ENCODE measurements at regions not wholly inside any gene's neighbourhood (a gene's known extent, or its start where the extent isn't known, plus 50 kb on each side); places are given as distances from the start of the nearest gene placed in this dataset.

DNA sequence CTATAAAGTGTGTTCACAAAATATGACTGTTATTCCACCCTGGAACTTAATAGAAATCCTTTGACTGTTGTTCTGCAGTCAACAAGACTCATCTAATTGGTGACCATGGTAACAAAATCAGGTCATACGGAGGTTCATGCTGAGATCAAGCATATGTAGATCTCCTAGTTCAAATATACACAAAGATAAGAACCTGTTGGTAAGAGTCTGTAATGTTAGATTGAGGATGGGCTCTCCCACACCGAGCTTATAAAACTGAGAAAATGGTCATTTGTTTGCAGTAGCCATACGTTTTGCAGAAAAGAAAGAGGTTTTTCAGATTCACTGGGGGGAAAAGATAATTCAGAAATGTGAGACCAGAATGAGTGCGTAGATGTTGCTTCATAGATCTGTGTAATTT lies 468.1 kb downstream of the RPS6KC1 start:
- H3K4me1 ChIP-seq (ENCODE audit: insufficient read depth, low read length) = no peaks in the 10 kb centered on the region
- Mint-ChIP-seq H3K4me3 (ENCODE audit: unreplicated experiment) (no peak overlapping the region), H3K9me3 (ENCODE audit: unreplicated experiment) (peaks cover 2% of the 10 kb centered on the region), H3K36me3 (ENCODE audit: low read depth, unreplicated experiment) (no peaks in the 10 kb centered on the region), H3K4me1 (ENCODE audit: low read depth, unreplicated experiment) (no peaks in the 10 kb centered on the region), H3K27me3 (ENCODE audit: low read depth, unreplicated experiment) (no peaks in the 10 kb centered on the region), H3K27ac (ENCODE audit: unreplicated experiment) (no peak overlapping the region)
- H3K27me3 ChIP-seq (ENCODE audit: insufficient read depth, low read length) = no peaks in the 10 kb centered on the region
- DNase-seq (ENCODE audit: low read depth) (no peak), FAIRE-seq (no peak)
- H3K9me3 ChIP-seq (ENCODE audit: insufficient read depth, low read depth, low read length) = no peaks in the 10 kb centered on the region
- no peak overlapping the region for H2AFZ ChIP-seq (ENCODE audit: low read depth, low read length)
- H3K4me3 ChIP-seq (ENCODE audit: insufficient read depth, low read depth, low read length) = no peak overlapping the region
- H3K9ac ChIP-seq (ENCODE audit: low read length) = no peak overlapping the region
- H3K4me2 ChIP-seq (ENCODE audit: low read length) = no peak overlapping the region
- H3K36me3 ChIP-seq (ENCODE audit: insufficient read depth, low read length) = no peaks in the 10 kb centered on the region
- TF ChIP-seq, protein P1, sequence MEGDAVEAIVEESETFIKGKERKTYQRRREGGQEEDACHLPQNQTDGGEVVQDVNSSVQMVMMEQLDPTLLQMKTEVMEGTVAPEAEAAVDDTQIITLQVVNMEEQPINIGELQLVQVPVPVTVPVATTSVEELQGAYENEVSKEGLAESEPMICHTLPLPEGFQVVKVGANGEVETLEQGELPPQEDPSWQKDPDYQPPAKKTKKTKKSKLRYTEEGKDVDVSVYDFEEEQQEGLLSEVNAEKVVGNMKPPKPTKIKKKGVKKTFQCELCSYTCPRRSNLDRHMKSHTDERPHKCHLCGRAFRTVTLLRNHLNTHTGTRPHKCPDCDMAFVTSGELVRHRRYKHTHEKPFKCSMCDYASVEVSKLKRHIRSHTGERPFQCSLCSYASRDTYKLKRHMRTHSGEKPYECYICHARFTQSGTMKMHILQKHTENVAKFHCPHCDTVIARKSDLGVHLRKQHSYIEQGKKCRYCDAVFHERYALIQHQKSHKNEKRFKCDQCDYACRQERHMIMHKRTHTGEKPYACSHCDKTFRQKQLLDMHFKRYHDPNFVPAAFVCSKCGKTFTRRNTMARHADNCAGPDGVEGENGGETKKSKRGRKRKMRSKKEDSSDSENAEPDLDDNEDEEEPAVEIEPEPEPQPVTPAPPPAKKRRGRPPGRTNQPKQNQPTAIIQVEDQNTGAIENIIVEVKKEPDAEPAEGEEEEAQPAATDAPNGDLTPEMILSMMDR (IDR thresholded peaks at IDR 0.05; ENCODE audit: insufficient read depth, low read depth, low read length) = no peak
- TF ChIP-seq EZH2 (IDR thresholded peaks at IDR 0.05; ENCODE audit: insufficient read depth, low read length) = no peak
- no peaks in the 10 kb centered on the region for H3K79me2 ChIP-seq (ENCODE audit: insufficient read depth, low read length)
- no peak overlapping the region for H3K27ac ChIP-seq (ENCODE audit: low read depth, low read length)
- no peaks in the 10 kb centered on the region for H4K20me1 ChIP-seq (ENCODE audit: insufficient read depth, low read length)

DNA sequence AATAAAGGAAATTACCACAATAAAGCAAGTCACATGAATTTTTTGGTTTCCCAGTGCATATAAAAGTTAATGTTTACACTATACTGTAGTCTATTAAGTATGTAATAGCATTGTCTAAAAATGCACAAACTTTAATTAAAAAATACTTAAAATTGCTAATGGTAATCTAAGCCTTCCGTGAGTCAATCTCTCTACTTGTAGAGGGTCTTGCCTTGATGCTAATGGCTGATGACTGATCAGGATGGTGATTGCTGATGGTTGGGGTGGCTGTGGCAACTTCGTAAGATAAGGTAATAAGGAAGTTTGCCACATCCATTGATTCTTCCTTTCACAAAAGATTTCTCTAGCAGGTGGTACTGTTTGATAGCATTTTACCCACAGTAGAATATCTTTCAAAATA lies 466.6 kb upstream of the PROX1 start:
- DNase-seq (ENCODE audit: low read depth) (no peak), FAIRE-seq (no peak)
- H3K27ac Mint-ChIP-seq (ENCODE audit: unreplicated experiment) = no peak overlapping the region
- H4K20me1 ChIP-seq (ENCODE audit: insufficient read depth, low read length) = no peaks in the 10 kb centered on the region
- peaks cover 2% of the 10 kb centered on the region for H3K9me3 Mint-ChIP-seq (ENCODE audit: unreplicated experiment)
- H3K4me1 Mint-ChIP-seq (ENCODE audit: low read depth, unreplicated experiment) = no peaks in the 10 kb centered on the region
- H2AFZ ChIP-seq (ENCODE audit: low read depth, low read length) = no peak overlapping the region
- no peaks in the 10 kb centered on the region for H3K27me3 ChIP-seq (ENCODE audit: insufficient read depth, low read length)
- H3K4me3 Mint-ChIP-seq (ENCODE audit: unreplicated experiment) = no peak overlapping the region
- no peak overlapping the region for H3K4me3 ChIP-seq (ENCODE audit: insufficient read depth, low read depth, low read length)
- H3K9me3 ChIP-seq (ENCODE audit: insufficient read depth, low read depth, low read length) = no peaks in the 10 kb centered on the region
- no peak overlapping the region for H3K9ac ChIP-seq (ENCODE audit: low read length)
- H3K79me2 ChIP-seq (ENCODE audit: insufficient read depth, low read length) = no peaks in the 10 kb centered on the region
- no peak overlapping the region for H3K4me2 ChIP-seq (ENCODE audit: low read length)
- H3K36me3 Mint-ChIP-seq (ENCODE audit: low read depth, unreplicated experiment) = no peaks in the 10 kb centered on the region
- H3K36me3 ChIP-seq (ENCODE audit: insufficient read depth, low read length) = no peaks in the 10 kb centered on the region
- TF ChIP-seq, protein P1 (IDR thresholded peaks at IDR 0.05; ENCODE audit: insufficient read depth, low read depth, low read length) = no peak
- TF ChIP-seq EZH2 (IDR thresholded peaks at IDR 0.05; ENCODE audit: insufficient read depth, low read length) = no peak
- no peaks in the 10 kb centered on the region for H3K4me1 ChIP-seq (ENCODE audit: insufficient read depth, low read length)
- no peak overlapping the region for H3K27ac ChIP-seq (ENCODE audit: low read depth, low read length)
- no peaks in the 10 kb centered on the region for H3K27me3 Mint-ChIP-seq (ENCODE audit: low read depth, unreplicated experiment)

DNA sequence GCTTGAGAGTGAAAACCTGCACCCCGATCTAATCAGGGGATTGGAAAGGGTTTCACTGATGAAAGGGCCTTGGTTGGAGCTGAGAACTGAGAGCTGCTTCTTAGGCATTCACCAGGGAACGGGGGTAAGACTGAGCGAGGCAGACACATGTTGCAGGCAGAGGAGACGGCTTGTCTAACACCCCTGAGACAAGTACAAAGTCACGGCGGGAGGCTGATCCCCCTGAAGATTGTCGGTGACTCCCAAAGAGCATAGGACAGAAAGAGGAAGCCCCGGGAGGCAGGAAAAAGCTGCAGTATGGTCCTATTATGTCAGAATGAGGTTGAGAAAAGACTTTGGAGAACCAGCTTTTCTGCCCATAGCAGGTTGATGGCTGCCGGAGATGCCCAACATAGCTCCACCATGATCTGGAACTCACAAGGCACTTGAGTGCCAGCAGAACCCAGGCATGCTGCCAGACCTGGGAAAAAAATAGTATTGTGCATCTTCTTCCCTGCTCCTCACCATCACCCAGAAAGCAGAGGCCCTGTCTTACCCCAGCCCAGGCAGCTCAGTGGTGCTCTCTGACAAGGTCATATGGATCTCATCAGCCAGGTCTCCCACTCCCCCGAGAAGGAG lies 463.9 kb upstream of the PROX1 start:
- no peaks in the 10 kb centered on the region for H3K9me3 ChIP-seq (ENCODE audit: insufficient read depth, low read depth, low read length)
- FAIRE-seq (no peak), DNase-seq (ENCODE audit: low read depth) (no peak)
- H3K27me3 Mint-ChIP-seq (ENCODE audit: low read depth, unreplicated experiment) = peaks cover under 1% of the 10 kb centered on the region
- H3K36me3 Mint-ChIP-seq (ENCODE audit: low read depth, unreplicated experiment) = no peaks in the 10 kb centered on the region
- no peak overlapping the region for H2AFZ ChIP-seq (ENCODE audit: low read depth, low read length)
- H3K79me2 ChIP-seq (ENCODE audit: insufficient read depth, low read length) = no peaks in the 10 kb centered on the region
- H3K4me2 ChIP-seq (ENCODE audit: low read length) = no peak overlapping the region
- H4K20me1 ChIP-seq (ENCODE audit: insufficient read depth, low read length) = no peaks in the 10 kb centered on the region
- H3K27ac ChIP-seq (ENCODE audit: low read depth, low read length) = no peak overlapping the region
- H3K27ac Mint-ChIP-seq (ENCODE audit: unreplicated experiment) = no peak overlapping the region
- H3K4me3 Mint-ChIP-seq (ENCODE audit: unreplicated experiment) = no peak overlapping the region
- H3K4me3 ChIP-seq (ENCODE audit: insufficient read depth, low read depth, low read length) = no peak overlapping the region
- no peaks in the 10 kb centered on the region for H3K36me3 ChIP-seq (ENCODE audit: insufficient read depth, low read length)
- H3K27me3 ChIP-seq (ENCODE audit: insufficient read depth, low read length) = no peaks in the 10 kb centered on the region
- H3K4me1 ChIP-seq (ENCODE audit: insufficient read depth, low read length) = no peaks in the 10 kb centered on the region
- H3K9ac ChIP-seq (ENCODE audit: low read length) = no peak overlapping the region
- peaks cover 2% of the 10 kb centered on the region for H3K9me3 Mint-ChIP-seq (ENCODE audit: unreplicated experiment)
- H3K4me1 Mint-ChIP-seq (ENCODE audit: low read depth, unreplicated experiment) = no peaks in the 10 kb centered on the region
- no peak for TF ChIP-seq EZH2 (IDR thresholded peaks at IDR 0.05; ENCODE audit: insufficient read depth, low read length)
- TF ChIP-seq, protein P1 (IDR thresholded peaks at IDR 0.05; ENCODE audit: insufficient read depth, low read depth, low read length) = no peak
